ENCODE measurements at regions not wholly inside any gene's neighbourhood (a gene's known extent, or its start where the extent isn't known, plus 50 kb on each side); places are given as distances from the start of the nearest gene placed in this dataset.

DNA sequence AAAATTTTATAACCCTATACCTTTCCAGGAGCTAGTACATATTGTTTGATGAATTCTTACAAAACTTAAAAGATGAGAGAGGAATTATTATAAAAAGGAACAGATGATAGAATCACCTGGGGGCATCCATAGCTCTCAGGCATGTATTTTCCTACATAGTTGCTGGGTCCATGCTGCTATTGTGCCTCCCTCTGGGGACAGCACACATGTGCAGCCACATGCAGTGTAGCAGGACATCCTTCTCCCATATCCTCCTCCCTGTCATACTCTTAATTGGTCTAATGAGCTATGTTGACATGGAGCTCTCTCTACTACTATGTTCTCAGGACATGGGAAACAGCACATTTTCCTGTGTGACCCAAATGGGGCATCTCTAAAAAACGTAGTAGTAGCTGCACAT, 898.2 kb upstream of the MAP3K7 start:
- TF ChIP-seq, protein P1, sequence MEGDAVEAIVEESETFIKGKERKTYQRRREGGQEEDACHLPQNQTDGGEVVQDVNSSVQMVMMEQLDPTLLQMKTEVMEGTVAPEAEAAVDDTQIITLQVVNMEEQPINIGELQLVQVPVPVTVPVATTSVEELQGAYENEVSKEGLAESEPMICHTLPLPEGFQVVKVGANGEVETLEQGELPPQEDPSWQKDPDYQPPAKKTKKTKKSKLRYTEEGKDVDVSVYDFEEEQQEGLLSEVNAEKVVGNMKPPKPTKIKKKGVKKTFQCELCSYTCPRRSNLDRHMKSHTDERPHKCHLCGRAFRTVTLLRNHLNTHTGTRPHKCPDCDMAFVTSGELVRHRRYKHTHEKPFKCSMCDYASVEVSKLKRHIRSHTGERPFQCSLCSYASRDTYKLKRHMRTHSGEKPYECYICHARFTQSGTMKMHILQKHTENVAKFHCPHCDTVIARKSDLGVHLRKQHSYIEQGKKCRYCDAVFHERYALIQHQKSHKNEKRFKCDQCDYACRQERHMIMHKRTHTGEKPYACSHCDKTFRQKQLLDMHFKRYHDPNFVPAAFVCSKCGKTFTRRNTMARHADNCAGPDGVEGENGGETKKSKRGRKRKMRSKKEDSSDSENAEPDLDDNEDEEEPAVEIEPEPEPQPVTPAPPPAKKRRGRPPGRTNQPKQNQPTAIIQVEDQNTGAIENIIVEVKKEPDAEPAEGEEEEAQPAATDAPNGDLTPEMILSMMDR (conservative IDR thresholded peaks at IDR 0.05; ENCODE audit: low read depth, low read length), result no peak
- no peak for DNase-seq (ENCODE audit: low read depth)
- H3K4me3 ChIP-seq (ENCODE audit: low read depth, low read length), result no peak overlapping the region

DNA sequence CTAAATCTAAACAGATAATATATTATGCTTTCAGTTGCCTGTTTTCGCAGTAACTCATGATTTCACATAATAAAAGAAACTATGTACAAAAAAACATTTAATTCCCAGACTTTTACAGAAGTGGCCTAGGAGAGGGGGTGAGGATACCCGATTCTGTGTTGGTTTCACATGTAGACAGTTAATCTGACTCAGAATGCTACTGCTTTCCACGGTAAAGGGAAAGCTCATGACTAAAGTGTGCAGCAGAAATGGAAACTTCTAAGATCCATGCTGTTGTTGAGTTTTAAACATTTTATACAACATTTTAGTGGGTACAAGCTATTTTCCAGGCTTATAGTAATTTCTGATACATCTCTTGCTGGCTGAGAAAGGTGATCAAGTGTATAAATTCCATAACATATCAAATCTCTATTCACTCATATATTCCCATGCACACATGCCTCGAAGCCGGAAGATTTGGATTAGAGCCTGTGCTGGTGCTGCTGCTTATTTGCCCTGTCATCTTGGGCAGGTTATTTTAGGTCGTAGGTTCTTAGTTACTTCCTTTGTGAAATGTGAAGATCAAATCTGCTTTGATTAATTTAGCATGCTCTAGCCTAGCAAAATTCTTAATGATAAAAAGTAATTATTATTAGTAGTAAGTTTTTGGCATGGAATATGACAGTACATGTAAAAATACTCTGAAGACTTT, 896.7 kb upstream of the MAP3K7 start:
- no peak overlapping the region for H3K4me3 ChIP-seq (ENCODE audit: low read depth, low read length)
- TF ChIP-seq, protein P1 (conservative IDR thresholded peaks at IDR 0.05; ENCODE audit: low read depth, low read length), result no peak
- no peak for DNase-seq (ENCODE audit: low read depth)

DNA sequence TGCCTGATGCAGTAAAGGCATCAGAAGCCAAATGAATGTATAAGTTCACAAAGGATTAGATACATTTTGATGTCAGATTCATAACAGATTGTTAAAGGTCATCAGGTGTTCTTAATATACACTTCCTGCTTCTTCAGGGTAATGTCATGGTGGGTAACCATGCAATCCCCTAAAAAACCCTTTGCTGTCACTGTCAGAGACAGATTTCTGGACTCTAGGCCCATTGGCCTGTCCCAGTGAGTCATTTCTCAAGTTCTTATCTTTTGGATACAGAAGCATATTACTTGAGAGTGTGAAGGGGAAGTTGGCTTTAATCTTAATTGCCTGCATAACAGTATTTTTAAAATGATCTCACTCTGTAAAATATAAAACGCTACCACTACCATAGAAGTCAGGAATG, 895.6 kb upstream of the MAP3K7 start:
- no peak overlapping the region for H3K4me3 ChIP-seq (ENCODE audit: low read depth, low read length)
- no peak for DNase-seq (ENCODE audit: low read depth)
- TF ChIP-seq, protein P1 (conservative IDR thresholded peaks at IDR 0.05; ENCODE audit: low read depth, low read length), result no peak

DNA sequence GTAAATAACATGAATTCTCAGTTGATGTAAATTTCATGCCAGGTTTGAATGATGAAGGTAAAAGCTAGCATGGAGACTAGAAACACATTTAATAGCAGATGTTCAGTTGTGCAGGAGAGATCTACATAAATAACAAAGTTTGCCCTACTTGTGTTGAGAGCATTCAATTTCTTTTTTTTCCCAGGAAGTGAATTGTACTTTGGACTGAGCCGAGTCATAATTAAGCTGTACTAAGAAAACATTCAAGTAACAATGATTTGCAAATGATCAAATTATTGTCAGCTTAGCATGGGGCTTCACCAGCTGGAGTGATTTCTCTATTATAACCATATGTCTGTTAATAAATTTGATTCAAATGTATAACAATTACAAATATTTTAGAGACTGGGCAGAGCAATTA, 893.5 kb upstream of the MAP3K7 start:
- TF ChIP-seq, protein P1 (conservative IDR thresholded peaks at IDR 0.05; ENCODE audit: low read depth, low read length), result no peak
- no peak overlapping the region for H3K4me3 ChIP-seq (ENCODE audit: low read depth, low read length)
- DNase-seq (ENCODE audit: low read depth), result no peak

DNA sequence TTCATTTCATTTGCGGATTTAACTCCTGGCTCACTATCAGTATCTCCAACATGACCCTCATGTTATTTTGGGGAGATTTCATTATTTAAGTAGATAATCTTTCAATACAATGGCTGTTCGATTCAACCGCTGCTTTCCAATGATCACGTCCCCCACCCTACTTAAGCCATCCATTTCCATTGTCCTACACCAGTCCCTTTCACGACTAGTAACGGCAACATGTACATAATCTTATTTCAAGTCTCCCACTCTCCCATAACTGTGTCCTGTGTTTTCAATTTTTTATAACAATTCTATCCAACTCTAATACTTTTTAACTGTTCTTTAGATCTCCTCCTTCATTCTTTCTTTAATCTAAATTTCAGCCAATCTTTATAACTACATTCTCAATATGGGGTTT, 890.8 kb upstream of the MAP3K7 start:
- H3K4me3 ChIP-seq (ENCODE audit: low read depth, low read length), result no peak overlapping the region
- DNase-seq (ENCODE audit: low read depth), result no peak
- TF ChIP-seq, protein P1 (conservative IDR thresholded peaks at IDR 0.05; ENCODE audit: low read depth, low read length), result no peak

DNA sequence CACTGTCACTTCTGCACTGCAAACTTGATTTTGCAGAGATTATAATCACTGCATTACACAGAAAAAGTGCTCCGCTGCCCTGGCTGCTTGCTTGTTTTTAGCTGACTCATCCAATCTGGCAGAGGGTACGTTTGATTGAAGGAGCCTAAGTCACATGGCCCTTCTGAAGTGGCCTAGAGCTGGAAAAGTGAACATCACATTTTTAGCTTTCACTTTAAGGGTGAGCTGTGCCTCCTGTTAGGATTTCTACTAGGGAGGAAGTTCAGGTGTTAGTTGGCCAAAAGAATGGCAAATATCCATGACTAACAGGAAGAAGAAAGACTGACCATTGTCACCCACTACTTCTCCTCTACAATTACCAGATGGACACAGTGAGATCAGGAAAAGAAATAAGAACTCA, 889.1 kb upstream of the MAP3K7 start:
- DNase-seq (ENCODE audit: low read depth), result peak; percentile 56
- TF ChIP-seq, protein P1 (conservative IDR thresholded peaks at IDR 0.05; ENCODE audit: low read depth, low read length), result no peak

DNA sequence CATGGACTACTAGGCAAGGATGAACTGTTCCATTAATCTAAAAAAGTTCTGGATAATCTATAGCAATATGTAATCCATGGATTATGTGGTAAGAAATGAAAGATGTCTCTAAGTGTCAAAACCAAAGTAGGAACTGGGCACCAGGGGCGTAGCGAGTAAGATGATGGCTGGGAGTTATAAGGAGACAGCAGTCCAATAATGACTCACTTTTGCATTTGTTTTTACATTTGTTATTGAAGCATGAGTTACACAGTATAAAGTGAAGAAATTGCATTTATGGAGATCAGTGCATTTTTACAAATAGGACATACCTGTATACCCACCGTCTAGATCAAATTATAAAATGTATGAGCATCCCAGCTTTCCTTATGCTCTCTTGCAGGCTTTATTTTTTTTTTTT, 878.5 kb upstream of the MAP3K7 start:
- TF ChIP-seq, protein P1 (conservative IDR thresholded peaks at IDR 0.05; ENCODE audit: low read depth, low read length), result no peak
- no peak for DNase-seq (ENCODE audit: low read depth)
- H3K4me3 ChIP-seq (ENCODE audit: low read depth, low read length), result no peak overlapping the region

More for the DNA sequence above, 889.1 kb upstream of the MAP3K7 start:
- no peak overlapping the region for H3K4me3 ChIP-seq (ENCODE audit: low read depth, low read length)
